ENCODE measurements at regions not wholly inside any gene's neighbourhood (a gene's known extent, or its start where the extent isn't known, plus 50 kb on each side); places are given as distances from the start of the nearest gene placed in this dataset.

DNA sequence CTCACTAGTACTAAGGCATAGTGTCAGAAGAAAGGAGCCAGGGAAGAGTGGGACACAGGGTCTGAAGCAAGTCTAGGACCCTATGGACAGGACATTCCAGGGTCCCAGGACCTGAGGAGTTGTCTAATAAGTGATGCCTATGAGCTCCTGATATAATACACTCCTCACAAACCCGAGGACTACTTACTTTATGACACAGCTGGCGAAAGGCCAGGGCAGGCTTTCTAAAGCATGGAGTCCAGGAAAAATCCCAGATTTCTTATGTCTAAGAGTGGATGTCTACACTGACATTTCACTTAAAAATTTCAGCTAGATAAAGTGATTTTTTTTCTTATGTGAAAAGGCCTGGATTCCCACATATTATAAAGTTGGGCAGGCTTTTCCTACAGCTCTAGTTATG, 502.2 kb upstream of the SETBP1 start:
- DNase-seq, result no peak

DNA sequence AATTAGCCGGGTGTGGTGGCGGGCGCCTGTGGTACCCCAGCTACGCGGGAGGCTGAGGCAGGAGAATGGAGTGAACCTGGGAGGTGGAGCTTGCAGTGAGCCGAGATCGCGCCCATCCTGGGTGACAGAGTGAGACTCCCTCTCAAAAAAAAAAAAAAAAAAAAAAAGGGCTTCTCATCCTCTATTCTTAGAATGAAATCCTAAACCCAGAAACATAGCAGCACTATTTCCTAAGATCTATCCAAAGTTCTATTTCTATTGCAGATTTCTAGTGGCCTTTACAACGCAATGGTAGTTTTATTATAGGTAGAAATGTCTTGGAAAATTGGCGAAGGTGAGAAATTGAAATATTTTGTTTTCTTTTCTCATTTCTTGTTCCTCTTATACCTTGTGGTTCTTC, 501.0 kb upstream of the SETBP1 start:
- no peak for DNase-seq

DNA sequence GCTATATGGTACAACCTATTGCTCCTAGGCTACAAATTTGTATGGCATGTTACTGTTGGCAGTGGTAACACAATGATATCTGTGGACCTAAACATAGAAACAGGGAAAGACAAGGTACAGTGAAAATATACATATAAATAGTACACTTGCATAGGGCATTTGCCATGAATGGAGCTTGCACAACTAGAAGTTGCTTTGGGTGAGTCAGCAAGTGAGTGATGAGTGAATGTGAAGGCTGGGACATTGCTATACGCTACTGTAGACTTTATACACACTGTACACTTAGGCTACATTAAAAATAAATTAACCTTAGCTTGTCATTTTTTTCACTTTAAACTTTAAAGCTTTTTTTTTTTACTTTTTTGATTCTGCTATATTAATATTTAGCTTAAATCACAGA, 500.0 kb upstream of the SETBP1 start:
- no peak for DNase-seq

DNA sequence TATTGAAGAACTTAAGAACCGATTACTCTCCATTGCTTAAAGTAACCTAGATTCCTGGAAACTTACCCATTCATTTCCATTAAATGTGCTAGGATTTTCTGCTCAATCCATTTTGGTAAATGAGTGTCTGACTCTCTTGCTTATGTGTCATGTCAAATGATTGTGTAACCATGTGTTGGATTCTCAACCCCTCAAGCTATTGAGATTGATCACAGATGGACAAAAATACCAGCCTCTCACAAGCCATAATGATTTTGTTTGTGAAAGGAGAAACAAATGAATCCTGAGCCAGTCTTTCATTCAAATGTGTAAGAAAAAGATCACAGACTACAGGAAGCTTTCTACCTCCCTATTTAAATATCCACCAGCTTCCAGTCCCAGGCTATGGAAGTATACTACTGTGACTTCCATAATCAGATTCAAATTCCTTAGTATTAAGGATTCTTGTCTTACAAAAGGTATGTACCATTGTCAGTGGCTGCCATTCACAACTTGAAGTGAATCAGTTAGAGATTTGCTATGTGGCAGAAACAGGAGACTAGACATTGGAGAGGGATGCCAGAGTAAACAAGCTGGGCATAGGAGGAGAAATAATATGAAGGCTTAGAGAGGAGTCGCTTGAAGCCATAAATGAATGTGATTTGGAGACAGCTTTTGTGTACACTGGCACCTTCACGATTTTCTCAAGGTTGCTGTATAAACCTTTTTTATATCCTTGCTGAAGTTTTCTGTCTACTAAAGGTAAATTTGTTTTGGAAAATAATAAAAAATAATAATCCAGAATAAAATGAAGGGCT, 498.5 kb upstream of the SETBP1 start:
- no peak for DNase-seq

DNA sequence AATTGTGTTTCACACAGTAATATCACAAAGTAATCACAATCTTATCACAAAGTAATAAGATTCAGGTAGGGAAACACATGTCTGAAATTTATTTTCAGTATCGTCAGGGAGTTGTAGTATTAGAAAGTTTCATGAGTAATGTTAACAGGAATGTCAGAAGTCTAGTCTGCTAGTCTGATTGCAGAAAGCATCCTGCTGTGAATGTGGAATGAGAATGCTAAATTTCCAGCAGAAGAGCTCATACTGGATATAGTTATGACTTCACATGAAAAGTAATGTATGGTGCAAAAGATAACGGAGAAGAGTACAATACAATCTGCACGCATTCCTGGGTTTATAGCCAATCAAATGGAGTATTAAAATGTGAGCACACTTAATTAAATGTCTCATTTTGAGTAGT, 494.7 kb upstream of the SETBP1 start:
- DNase-seq, result no peak

DNA sequence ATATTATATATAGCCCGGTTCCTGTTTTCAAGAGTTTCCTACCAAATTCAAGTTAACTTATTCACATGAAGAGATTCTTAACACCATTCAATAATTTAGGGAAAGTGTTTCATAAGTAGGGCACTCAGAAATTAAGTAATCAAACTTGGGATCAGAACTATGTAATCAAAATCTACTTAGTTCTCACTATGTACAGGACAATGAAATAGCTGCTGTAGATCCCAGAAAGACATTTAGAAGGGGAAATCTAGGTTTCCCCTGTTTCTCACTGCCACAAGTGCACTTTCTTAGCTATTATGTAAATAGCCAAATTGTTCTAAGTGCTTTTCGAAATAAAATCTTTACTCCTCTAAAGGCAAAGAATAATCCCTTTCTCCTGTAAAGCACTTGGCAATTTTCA, 493.6 kb upstream of the SETBP1 start:
- no peak for DNase-seq

DNA sequence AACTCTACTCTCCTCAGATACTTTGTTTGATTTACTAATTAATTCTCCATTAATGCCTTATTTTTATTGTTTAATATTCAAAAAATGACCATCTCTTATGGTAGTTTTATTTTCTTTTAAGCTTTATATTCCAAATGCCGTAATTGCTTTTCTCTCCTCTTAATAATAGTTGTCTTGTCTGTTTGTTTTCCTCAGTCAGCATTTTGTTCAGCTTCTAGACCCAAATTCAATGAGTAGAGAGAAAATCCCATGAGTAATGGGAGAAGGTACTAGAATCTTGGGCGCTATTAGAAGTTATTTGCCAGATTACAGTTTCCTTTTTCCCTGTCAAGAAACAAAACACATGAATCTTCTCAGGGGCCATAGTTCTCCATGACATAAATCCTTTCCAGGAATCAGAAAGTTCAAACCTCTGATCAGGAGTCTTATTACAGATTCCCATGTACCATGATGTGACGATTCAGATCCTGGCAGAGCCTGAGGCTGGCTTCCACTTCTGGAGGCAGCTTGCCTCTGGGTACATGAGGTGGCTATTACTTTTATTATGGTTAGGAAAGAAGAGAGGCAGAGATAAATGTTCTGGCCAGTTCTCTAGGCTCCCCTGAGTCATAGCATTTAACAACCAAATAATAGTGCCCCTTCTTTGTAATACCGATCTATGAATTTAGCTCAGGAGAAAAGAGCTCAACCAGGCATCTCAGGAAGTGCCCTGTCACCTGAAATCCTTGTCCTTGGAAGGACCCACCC, 485.1 kb upstream of the SETBP1 start:
- no peak for DNase-seq

DNA sequence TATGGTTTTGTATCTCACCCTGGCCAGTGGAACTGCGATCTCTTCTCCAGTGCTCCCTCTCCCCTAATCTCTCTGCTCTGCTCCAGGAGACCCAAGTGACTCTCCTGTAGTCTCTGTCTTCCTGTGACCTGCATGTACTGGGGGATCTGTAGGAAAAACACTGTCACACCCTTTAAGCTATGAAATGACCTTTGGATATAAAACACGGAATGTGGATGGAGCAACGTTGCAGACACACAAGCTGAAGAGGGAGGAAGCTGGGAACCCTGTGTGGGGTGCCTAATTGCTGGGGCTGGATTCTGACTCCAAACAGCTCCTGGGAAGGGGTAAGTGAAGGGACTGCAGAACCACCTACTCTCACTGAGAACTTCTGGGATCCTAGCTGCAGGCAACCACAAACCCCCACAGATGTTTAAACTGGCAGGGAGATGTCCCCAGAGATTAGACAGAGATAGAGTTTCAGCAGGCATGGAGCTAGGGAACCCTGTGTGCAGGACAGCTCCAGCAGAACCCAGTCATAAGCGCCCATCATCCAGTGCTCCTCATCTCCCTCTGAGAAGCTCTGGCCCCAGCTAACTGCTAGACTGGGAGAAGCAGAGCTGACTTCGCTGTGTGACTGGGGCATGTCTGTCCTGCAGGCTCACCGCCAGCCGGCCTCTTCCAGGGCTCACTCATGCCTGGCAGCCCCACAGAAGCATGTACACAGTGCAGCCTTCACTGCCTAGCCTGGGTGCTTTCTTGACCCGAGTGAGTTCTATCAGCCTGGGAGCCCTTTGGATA, 482.7 kb upstream of the SETBP1 start:
- peak; percentile 73 for DNase-seq

DNA sequence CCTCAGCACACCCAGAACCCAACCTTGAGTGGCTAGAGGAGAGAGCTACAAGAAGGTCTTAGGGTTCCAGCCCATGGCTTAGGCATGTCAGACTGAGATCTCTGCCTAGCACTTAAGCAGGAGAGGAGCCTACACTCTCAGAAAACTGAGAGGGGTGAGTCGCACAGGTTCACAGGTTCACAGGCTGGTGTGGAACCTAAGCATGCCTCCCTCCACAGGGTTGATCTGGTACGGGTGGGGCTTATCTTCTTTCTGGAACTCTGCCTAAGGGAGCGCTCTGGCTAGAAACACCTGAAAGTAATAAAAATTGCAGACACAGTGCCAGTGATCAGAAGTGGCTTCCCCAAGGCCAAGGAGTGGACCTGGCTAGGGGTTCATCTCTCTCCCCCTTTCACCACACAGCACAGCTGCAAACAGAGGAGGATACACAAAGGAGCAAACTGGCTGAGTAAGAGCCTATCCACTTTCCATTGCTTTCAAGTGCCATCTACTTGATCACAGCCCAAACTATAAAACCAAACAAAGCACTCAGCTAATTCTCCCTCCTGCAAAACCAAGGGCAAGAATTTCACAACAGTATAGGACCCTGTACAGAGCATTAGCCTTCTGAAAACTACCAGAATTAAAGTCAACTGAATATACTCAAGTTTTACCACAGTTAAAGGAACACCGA, 481.9 kb upstream of the SETBP1 start:
- no peak for DNase-seq

DNA sequence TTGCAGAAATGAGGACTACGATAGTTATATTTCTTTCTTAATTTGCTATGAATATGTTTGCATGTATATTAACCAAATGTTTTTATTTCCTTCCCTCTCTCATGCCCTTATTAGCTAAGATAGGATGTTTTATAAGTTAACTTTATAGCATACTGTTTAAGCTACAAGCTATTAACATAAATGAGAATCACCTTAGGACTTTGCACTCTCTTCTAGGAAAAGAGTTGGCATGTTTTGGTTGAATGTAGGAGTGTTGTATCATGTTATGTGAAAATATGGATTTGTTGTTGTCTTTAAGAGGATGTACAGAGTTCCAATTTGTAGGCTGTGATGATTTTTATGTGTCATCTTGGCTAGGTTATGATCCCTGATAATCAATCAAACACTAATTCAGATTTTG, 467.4 kb upstream of the SETBP1 start:
- DNase-seq, result no peak

DNA sequence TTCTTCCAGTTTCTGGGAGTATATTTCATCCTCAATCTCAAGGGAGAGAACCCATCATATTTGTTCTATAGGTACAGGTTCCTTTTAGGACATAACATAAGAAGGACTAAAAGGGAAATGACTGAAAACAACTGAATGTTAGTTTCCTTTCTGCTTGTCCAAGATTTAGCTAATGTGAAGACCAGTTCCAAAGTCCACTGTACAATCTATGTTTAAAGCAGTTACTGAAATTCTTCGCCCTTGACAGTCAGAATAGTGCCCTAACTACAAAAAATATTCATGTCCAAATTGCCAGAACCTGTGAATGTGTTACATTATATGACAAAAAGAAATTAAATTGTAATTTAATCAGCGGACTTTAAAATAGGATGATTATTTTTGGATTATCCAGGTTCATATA, 466.3 kb upstream of the SETBP1 start:
- no peak for DNase-seq

DNA sequence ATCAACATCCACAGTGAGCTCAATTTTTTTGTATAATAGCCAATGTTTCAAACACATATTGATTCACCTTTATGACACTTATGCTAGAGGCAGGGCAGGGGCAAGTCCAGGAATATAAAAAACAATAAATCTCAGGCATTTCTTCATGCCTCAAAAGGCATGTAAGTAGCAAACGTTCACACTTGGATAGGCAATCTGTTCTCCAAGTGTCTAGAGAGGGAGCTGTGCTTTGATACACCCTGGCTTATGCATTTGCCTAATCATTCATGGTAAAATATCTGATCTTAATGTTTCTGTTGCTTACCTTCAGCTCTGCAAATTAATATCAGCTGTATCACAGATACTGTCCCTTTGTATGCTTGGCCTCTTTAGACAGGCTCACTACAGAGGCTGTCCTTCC, 464.5 kb upstream of the SETBP1 start:
- peak; percentile 62 for DNase-seq

DNA sequence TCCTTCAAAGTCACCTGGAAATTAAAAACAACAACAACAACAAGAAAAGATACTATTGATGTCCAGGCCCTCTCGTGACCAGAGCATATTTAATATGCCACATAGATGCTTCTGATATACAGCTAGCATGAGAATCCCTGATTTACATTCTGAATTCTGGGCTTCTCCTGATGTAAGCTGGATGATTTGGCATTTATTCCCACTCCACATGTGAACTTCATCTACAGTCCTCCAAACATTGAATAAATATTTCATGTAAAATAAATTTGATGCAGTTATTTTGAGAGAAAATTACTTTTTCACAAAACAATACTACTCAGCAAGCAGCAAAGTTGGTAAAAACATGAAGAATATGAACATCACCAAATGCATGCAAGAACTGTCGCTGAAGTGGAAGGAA, 453.2 kb upstream of the SETBP1 start:
- DNase-seq, result no peak

DNA sequence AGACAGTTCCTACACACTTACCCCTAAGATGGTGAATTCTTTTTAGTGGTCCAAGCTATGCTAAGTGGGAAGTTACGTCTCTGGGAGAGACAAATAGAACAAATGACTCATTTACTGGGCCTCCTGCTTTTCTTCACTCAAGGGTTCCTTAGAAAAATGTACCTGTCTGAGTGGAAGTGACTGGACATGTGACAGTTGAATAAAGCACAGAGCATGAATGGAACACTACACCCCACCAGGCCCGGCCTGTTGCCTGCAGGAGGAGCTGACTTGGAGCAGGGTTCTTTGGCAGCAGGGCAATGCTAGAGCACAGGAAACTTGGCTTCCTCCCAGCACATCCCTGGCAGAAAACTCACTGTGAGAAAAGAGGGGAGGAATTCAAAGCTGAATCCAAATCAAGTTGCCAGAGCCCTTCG, 451.0 kb upstream of the SETBP1 start:
- DNase-seq, result no peak

DNA sequence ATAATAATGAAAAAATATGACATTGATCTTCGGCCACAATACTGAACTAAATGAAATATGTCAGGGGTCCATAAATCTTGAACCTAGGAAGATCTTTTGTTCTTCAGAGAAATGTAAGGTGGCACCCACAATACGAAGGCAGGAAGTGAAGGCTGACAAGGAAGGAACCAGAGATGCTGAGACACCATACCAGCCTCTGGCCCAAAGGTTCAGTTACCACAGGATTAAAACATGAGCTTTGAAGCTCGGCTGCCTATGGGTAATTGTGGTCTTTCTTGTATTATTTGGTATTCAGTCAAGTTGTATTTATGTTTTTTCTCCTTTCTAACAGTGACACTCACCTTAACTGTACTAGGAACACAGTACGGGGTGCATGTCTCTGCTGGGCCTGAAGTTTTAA, 448.8 kb upstream of the SETBP1 start:
- DNase-seq, result no peak

DNA sequence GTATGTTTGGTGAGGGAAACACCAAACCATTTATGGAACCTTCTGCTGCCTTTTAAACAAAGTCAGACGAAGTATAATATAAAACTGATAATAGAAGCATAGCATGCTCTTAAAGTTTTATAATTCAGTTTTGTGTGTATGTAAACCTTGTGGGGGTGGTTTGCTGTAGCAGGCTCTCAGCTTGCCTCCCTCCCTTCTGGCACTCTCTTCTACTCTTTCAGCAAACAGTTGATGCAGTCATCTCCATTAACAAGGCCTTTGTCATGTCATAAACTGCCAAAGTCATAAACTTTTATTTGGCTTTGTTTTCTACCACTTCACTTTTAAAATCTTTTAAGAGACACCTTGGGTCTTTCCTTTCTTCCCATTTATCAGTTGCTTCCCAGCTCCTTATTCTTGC, 448.2 kb upstream of the SETBP1 start:
- no peak for DNase-seq

DNA sequence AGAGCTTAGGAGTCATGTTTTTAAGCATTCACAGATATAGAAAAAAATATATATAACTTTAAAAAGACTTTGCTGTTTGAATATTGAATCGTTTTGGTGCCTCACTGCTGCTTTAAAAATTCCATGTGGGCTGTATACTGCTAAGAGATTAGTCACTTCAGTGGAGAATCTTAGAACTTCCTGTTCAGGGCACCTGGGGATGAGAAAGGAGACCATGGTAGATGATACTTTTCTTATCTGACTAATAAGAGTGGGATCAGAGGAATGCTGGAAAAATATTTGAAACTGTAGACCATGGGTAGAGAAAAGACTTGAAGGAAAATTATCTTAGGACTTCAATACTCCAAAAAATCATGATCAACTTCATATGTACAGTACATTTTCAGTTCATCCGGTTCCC, 442.2 kb upstream of the SETBP1 start:
- DNase-seq, result no peak

DNA sequence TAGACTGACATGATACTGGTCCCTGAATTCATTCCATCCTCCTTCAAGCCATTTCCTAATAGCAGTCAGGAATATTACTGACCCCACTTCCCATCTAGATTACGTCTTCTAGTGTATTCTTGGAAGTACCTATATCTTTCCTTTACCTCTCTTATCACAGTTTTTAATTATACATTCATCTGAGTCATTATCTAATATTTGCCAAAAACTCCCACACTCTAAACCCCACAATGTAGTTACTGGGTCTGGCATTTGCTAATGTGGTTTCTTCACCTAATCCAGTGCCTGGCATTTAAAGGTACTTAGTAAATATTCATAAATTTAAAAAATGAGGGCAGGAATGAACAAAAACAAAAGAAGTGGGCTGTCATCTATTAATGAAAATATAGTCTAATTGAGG, 441.8 kb upstream of the SETBP1 start:
- no peak for DNase-seq

DNA sequence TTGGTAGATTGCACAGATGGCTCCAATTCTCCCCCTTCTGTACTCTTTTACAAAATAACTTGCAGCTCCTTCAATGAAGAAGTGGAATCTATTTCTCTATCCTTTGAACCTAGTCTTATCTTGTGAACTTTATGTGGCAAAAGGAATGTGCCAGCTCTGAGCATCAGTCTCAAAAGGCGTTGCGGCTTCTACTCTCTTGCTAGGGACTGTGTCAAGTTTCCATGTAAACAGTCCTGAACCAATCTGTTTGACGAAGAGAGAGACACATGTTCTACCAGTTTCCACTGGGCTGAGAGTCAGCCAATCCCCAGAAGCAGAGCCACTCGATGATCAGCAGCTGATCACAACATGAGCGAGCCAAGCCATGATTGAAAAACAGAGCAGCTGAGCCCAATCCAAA, 439.7 kb upstream of the SETBP1 start:
- peak; percentile 5 for DNase-seq

DNA sequence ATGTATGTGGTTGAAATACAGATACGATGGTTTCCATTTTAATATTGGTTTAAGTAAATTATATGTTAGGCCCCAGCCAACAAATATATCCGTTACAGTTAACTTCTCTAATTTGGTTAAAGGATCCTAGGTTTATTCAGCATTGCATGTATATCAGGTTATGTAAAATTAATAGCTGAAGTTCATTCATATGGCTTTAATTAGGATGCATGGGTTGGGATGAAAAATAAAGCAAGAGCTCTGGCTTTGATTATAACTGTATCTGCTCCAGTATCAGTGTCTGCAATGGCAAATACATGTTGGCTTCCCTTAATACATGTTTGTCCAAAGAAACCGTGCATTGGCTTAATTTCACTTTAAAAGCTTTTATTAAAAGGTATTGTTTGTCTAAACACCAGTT, 435.7 kb upstream of the SETBP1 start:
- DNase-seq, result no peak

DNA sequence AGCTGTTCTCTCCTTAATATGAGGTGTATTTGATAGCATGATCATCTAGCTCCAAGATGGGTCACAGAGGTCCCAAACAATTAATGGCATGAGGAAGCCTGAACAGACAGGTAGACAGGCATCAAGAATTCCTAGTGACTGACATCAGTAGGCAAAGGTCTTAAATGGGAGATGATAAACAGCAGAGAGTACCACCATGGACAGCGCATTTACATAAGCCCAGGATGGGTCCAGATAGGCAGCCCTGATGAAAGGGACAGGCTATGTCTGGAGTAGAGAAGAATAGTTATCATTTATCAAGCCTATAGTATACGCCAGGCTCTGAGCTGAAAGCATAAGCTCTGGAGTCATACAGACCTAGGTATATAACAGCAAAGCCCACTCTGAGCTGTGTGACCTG, 434.7 kb upstream of the SETBP1 start:
- DNase-seq, result no peak

DNA sequence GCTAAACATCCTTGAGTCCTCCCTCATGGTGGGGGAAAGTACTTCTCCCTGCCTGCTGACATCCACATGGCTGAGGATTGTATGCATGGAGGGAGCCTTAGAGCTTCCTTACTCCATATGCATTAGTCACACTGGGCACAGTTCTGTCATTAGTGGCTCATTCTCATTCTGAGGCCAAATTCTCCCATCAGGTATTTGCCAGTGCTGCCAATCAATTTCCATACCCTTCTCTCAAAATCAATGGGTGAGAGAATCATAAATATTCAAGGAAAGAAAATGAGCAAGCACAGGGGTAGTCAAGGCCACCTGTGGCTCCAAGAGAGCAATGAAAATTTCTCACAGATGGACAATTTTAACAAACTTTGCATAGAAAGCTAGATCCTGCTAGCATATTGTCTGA, 422.6 kb upstream of the SETBP1 start:
- DNase-seq, result no peak

DNA sequence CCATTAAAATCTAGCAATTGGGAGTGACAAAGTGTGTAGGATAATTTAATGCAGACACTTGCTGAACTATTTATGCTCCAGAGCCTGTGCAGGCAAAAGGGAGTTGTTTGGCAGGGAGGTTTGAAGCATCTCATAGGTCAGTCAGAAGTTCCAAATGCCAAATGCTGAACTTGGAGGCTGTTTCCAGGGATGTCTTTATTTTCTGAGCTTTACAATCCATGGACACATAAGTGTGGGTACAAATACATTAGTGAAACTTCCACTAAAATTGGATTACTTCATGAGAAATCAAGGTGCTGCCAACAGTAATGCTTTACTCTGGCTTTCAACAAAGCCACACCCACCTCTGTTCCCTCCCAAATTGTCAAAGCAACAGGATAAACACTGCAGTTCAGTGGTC, 422.1 kb upstream of the SETBP1 start:
- DNase-seq, result no peak
